Activated T-cell treated with anti-CD3 and anti-CD28 coated beads, Interleukin-2, amount 50 U/mL, for 48 hours (primary cell): ENCODE measurements at regions not wholly inside any gene's neighbourhood (a gene's known extent, or its start where the extent isn't known, plus 50 kb on each side); places are given as distances from the start of the nearest gene placed in this dataset.
"Not testable (repeated sequence)": the region's sequence is repeated elsewhere in the genome, so short reads cannot be mapped to it uniquely, and the experiment has no call there.

ENCODE experiments used
- DNase-seq, 2 experiments: peaks; one replicate each; pipeline ENCODE4 v3.0.0-alpha.2; 2020

DNA sequence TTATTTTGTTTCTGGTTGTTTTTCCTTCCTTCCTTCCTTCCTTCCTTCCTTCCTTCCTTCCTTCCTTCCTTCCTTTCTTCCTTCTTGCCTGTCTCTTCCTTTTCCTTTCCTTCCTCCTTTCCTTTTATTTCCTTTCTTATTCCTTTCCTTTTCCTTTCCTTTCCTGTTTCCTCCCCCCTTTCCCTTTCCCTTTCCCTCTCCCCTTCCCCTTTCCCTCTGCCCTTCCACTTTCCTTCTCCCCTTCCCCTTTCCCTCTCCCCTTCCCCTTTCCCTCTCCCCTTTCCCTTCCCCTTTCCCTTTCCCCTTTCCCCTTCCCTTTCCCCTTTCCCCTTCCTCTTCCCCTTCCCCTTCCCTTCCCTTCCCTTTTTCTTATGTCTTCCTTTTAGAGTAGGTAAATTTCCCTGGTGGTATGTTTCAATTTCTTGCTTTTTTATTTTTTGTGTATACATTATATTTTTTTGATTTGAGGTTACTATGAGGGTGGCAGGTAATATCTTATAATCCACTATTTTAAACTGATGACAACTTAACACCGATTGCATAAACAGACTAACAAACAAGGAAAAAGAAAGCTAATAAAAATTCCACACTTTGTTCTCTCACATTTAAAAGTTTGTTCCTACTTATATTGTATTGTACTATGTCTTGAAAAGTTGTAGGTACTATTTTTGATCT, 311.0 kb upstream of the FSHR start:
- DNase-seq, result no peak

DNA sequence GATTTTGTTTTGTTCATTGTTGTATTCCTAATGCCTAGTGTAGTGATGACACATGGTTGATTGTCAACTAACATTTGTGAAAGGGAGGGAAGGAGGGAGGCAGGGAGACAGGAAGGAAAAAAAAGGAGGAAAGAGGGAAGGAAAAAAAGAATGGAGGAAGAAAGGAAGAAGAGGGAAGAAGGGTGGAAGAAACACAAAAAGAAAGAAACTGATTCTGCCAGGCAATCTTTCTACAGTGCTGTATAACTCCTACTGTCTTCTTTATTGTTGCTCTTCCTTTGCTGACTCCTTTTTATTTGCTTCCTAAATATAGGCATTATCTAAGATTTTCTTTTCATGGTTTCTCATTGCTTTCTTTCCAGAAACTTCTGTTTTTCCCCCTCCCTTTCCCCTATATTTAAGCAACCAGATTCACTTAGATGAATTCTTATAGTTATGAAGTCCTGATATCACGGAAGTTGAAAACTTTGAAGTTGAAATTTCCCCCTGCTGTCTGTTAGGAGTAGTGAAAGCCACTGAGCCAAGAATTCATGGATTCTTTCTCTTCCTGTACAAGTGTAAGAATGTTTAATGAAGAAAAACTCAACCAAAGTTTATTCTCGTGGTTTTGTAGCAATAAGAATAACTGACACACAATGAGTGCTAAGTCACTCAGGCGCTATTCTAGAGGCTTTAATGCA, 305.1 kb upstream of the FSHR start:
- DNase-seq, result no peak

GRCh38 chr2:49444005-49444404, 289.7 kb upstream of the FSHR start:
- DNase-seq, result no peak

GRCh38 chr2:49426996-49427395, 272.7 kb upstream of the FSHR start:
- DNase-seq, result no peak

DNA sequence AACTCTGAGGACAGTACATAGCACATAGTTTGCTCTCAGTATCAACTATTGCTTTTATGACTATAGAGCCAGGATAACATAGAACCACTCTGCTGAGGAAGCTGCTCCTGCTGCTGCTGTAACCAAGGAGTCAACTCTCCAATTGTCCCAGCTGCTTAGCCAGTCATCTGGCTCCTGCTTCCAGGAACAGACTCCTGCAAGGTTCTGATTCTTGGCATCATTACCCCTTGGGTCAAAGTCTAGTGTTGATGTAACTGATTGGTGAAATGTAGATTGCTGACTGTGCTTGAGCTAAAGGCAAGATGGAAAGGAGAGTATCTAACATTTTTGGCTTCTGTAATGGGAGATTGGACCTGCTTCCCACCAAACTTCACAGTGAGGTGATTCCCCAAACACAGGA, 261.9 kb upstream of the FSHR start:
- no peak for DNase-seq

- DNase-seq, result no peak
These were observed 249.8 kb upstream of the FSHR start for GRCh38 chr2:49404108-49404507.

DNA sequence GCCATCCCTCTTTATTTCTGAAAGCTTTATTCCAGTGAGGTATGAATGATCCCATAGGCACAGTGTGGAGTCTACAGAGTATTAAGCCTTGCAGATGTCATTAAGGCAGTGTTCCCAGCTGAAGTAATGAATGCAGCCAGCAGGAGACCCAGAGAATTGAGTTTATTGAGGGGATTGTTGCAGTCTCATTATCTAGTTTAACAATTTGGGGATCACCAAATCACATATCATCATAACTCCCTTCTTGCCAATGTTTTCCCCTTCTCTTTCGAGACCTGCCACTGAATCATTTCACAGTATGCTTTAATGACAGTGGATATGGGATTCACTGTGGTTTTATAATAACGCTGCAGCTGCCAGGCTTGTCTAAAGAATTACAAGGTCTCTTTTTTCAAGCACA, 249.3 kb upstream of the FSHR start:
- no peak for DNase-seq

DNA sequence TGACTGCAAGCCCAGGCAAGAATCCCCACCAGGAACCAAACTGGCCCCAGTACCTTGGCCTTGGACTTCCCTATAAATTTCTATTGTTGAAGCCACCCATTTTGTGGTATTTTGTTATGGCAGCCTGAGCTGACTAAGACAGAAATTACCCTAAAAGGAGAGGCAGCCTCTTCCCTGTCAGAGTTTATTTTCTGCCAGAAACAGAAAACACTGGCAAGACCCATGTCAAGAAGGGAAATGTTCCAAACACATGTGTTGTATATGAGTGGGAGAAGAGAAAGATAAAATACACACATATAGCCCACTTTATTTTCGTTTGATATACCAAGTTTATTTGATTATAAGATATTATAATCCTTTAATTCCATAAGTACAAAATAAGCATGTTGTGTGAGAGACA, 225.1 kb upstream of the FSHR start:
- DNase-seq, result no peak

DNA sequence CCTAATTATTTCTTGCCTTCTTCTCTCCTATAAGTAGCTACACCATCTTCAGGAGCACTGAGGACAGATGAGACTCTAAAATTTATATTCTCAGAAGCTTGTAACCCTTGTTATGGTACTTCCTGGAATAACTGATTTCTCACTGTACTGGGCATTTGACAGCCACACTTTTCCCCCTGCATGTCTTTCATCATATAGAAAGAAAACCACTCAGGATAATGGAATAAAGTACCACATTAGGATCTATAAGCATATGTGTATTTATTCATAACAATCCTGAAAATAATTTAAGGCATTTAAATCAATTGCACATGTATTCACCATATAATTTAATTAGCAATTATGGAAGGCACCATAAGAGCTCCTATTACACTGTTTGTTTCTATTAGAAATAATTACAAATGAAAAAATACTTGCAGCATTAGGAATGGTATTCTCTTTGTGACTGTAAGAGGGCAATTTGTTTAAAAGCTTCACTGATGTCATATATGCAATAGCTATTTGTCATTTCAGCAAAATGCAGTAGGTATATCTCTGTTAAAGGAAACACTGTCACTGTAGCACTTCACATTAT, 216.9 kb upstream of the FSHR start:
- no peak for DNase-seq

GRCh38 chr2:49369650-49370049, 215.3 kb upstream of the FSHR start:
- no peak for DNase-seq

DNA sequence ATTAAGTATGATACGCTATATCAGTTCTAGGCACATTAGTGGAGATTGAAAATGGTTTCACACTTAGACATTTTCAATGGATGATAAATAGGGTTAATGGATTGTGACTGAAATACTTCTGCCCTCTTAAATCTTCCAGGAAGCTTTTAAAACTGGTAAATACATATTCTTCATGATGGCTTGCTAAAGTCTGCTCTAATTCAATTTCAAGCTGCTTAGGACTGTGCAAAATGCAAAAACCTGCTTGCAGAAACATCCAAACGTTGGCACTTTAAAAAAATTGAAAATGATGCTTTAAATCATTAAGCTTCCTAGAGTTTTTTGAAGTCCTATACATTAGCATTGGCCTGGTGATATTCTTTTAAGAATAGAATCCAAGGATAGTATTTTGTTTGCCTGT, 214.8 kb upstream of the FSHR start:
- DNase-seq, result no peak

DNA sequence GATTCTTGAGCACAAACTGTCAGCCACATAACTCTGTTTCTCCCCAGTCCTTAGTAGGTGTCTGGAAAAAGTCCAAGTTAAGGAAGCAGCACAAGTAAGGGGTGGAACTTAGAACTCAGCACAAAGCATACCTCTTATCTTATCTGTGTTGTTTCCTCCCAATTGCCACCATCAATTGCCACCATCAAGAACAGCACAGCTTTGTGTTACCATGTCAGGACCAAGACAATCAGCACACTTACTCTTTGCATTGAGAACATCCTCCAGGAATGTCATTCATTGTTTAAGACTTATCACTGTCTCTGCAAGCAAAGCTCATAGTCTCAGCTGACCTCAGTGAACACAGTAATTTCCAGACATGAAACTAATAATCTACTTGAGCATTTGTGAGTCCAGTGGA, 212.7 kb upstream of the FSHR start:
- DNase-seq, result no peak

DNA sequence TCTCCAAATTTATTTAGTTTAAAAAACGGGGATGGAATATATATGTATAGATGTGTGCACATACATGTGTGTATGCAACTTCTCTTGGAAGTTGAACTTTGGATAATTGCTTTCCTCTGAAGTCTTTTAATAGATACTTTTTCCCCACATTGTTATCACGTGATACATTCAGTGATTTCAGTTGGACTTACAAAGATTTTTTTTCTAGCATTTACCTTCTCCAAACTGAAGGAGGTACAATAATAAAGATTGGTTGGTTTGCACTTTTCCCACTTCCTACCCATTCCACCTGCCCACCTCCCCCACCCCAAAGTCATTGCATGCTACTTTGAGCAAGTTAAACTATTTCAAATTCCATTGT, 206.1 kb upstream of the FSHR start:
- no peak for DNase-seq

DNA sequence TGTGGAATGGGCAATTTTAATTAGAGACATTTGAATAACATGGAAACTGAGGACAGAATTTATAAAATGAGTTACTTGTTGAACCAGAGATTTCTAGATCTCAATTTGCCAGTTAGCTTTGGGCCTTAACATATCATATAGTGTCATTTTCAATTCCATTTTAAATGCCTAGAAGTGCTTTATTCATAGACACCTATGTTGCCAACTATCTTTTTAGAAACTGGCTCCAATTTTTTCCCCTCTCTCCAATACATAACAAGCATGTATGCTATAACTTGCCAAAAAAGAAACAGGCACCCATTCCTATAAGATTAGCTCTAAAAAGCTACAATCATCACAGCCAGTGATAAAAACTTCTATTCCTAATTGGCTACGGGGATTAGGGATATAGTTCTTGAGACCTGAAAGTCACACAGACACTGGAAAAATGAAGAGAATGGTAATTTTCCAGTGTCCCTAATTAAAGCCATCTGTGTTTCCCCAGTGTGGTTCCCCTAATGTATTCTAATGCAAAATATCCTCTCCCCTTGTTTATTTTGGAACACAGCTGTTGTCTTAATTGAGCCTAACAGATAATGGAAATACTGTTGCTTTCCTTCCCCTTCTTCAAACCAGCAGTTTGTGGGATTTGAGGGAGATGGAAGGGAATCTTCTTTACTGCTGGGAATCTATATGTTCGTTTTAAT, 205.5 kb upstream of the FSHR start:
- DNase-seq, result no peak

GRCh38 chr2:49355611-49356010, 201.3 kb upstream of the FSHR start:
- no peak for DNase-seq

GRCh38 chr2:49351560-49351959, 197.2 kb upstream of the FSHR start:
- no peak for DNase-seq

DNA sequence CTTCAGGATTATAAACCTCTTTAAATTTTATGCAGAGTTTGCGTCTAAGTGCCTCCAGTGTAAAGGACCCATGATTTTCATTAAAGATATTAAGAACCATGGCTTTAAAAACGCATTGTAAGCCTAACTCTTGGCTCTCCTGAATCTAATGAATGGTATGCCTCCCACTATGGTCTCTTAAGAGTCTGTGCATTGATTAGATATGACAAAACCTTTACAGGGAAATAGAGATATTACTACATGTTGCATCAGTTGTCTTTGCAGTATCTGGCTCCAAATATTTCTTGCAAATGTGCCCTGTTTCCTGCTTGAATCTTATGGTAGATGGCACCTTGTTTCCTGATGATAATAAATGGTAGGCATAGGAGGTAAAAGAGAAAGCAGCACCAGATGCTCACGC, 189.3 kb upstream of the FSHR start:
- no peak for DNase-seq

- no peak for DNase-seq
These were observed 187.8 kb upstream of the FSHR start for GRCh38 chr2:49342156-49342555.

GRCh38 chr2:49335546-49335945, 181.2 kb upstream of the FSHR start:
- no peak for DNase-seq

DNA sequence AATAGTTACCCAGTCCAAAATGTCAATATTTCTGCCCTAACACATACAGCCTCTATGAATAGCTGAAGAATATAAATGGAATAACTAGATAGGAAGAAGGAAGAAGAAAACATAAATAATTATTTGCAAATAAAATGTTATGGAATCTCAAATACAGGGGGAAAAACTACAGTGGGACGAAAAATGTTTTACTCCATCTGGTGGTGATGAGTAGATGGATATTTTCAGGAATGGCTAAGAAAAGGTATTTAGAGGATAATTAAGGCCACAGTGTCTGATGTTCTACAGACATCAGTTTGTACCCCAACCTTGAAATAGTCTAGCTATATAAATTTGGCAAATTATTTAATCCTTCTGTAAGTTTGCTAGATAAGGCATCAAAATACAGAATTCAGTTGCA, 178.1 kb upstream of the FSHR start:
- DNase-seq, result no peak

- no peak for DNase-seq
These were observed 164.2 kb upstream of the FSHR start for GRCh38 chr2:49318531-49318930.

DNA sequence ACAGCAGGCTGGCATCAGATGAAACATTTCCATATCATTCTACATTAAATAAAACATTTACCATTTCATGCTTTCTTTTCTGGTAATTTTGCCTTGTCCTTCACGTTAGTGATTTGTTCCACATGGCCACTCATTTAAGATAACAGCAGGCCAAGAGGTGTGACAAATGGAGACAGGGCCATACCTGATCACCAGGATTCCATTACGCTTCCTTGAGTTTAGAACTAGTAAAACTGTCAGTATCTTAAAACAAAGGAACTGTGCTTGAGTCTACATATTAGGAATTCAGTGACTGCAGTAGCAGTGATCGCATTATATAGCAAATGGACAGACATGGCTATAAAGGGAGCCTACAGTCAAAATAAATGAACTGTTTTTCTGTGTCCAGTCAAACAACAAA, 155.1 kb upstream of the FSHR start:
- no peak for DNase-seq

- no peak for DNase-seq
These were observed 152.6 kb upstream of the FSHR start for GRCh38 chr2:49306925-49307324.

DNA sequence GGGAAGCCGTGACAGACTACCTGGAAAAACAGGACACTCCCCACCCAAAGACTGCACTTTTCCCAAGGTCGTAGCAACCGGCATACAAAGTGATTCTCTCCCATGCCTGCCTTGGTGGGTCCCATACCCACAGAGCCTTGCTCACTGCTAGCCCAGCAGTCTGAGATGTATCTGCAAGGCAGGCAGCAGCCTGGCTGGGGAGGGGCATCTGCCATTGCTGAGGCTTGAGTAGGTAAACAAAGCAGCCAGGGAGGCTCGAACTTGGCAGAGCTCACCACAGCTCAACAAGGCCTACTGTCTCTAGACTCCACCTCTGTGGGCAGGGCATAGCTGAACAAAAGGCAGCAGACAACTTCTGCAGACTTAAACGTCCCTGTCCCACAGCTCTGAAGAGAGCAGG, 144.4 kb upstream of the FSHR start:
- not testable (repeated sequence) for DNase-seq
